Renal pelvis (tissue), 1 donor: ENCODE measurements at regions not wholly inside any gene's neighbourhood (a gene's known extent, or its start where the extent isn't known, plus 50 kb on each side); places are given as distances from the start of the nearest gene placed in this dataset.

ENCODE experiments used
- DNase-seq: peaks from one replicate; pipeline ENCODE4 v3.0.0-alpha.2; 2013

GRCh38 chr13:99055281-99055680 lies 77.4 kb upstream of the DOCK9 start:
- DNase-seq: no peak

- DNase-seq: no peak
These were observed 77.9 kb upstream of the DOCK9 start for GRCh38 chr13:99055735-99056134.

GRCh38 chr13:99056381-99057014 lies 78.6 kb upstream of the DOCK9 start:
- DNase-seq: no peak

- no peak for DNase-seq
These were observed 79.6 kb upstream of the DOCK9 start for GRCh38 chr13:99057310-99057975.

- DNase-seq: no peak
These were observed 80.9 kb upstream of the DOCK9 start for GRCh38 chr13:99058527-99059495.

GRCh38 chr13:99059498-99060075 lies 81.7 kb upstream of the DOCK9 start:
- DNase-seq: no peak

- no peak for DNase-seq
These were observed 83.5 kb upstream of the DOCK9 start for GRCh38 chr13:99061411-99061810.

- DNase-seq: peak; percentile 75
These were observed 84.7 kb upstream of the DOCK9 start for GRCh38 chr13:99062593-99062992.

GRCh38 chr13:99063178-99063577 lies 85.3 kb upstream of the DOCK9 start:
- no peak for DNase-seq

GRCh38 chr13:99063952-99064351 lies 86.1 kb upstream of the DOCK9 start:
- no peak for DNase-seq

GRCh38 chr13:99064624-99065234 lies 86.9 kb upstream of the DOCK9 start:
- DNase-seq: no peak

GRCh38 chr13:99065235-99066015 lies 87.6 kb upstream of the DOCK9 start:
- DNase-seq: no peak

- DNase-seq: no peak
These were observed 88.4 kb upstream of the DOCK9 start for GRCh38 chr13:99066219-99066618.

GRCh38 chr13:99067159-99067985 lies 89.5 kb upstream of the DOCK9 start:
- no peak for DNase-seq

GRCh38 chr13:99071211-99071610 lies 93.3 kb upstream of the DOCK9 start:
- DNase-seq: no peak

GRCh38 chr13:99071666-99072065 lies 93.8 kb upstream of the DOCK9 start:
- no peak for DNase-seq

- DNase-seq: no peak
These were observed 94.5 kb upstream of the DOCK9 start for GRCh38 chr13:99072356-99072755.

GRCh38 chr13:99072941-99073340 lies 95.1 kb upstream of the DOCK9 start:
- no peak for DNase-seq

GRCh38 chr13:99074693-99075092 lies 96.8 kb upstream of the DOCK9 start:
- no peak for DNase-seq
